ENCODE measurements at regions not wholly inside any gene's neighbourhood (a gene's known extent, or its start where the extent isn't known, plus 50 kb on each side); places are given as distances from the start of the nearest gene placed in this dataset.

DNA sequence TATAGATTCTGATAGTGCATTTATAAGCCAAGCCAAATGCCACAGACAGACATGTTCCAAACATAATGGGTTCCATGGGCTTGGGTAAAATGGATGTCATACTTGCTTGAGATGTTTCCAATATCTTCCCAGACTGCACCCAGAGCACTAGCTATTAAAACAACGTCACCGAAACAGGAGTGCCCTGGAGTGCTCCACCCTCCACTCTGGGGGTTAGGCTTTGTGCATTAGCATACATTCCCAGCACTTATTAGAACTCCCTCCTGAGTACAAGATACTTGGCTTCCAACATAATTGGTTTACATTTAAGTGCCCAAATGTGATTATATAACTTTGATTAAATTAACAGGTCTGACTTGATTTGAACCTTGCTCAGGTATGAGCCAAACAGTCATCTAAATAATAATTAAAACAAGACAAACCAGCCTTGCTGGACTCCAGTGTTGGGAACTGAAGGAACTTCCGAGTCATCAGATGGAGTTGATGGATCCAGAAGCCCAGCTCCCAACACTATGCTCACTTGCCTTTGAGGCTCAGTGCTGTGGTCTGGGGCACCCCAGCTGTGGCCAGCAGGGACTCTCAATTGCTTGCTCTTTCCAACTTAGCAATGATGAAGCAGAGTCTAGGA is 60.5 kb upstream of the LGALSL start:
- Histone ChIP-seq H3K27me3 (no peaks in the 10 kb centered on the region), H3K9me3 (peaks cover 0 to 4% of the 10 kb centered on the region in 2 donors), H3K27ac (no peak overlapping the region), H3K36me3 (peaks cover 0 to 5% (median 0%) of the 10 kb centered on the region in 4 donors), H3K4me3 (no peak overlapping the region), H3K4me1 (no peaks in the 10 kb centered on the region)
- in situ Hi-C loops (cut with MboI; ENCODE audit: low pct_ligation_motif_present in 1 of 4, low pct_unique_long_range_greater_than_20kb in 1 of 4, low sequenced_read_pairs in 3 of 4), result no loop called here
- TF ChIP-seq POLR2AphosphoS5 (IDR thresholded peaks at IDR 0.05) (no peak), POLR2A (IDR thresholded peaks at IDR 0.05) (no peak), EP300 (IDR thresholded peaks at IDR 0.05; ENCODE audit: low read depth) (no peak)
- TF ChIP-seq, protein P1, sequence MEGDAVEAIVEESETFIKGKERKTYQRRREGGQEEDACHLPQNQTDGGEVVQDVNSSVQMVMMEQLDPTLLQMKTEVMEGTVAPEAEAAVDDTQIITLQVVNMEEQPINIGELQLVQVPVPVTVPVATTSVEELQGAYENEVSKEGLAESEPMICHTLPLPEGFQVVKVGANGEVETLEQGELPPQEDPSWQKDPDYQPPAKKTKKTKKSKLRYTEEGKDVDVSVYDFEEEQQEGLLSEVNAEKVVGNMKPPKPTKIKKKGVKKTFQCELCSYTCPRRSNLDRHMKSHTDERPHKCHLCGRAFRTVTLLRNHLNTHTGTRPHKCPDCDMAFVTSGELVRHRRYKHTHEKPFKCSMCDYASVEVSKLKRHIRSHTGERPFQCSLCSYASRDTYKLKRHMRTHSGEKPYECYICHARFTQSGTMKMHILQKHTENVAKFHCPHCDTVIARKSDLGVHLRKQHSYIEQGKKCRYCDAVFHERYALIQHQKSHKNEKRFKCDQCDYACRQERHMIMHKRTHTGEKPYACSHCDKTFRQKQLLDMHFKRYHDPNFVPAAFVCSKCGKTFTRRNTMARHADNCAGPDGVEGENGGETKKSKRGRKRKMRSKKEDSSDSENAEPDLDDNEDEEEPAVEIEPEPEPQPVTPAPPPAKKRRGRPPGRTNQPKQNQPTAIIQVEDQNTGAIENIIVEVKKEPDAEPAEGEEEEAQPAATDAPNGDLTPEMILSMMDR (IDR thresholded peaks at IDR 0.05), result no peak
- intact Hi-C loops (cut with DNase I; ENCODE audit: low total_unique reads), result no loop called here
- no peak for DNase-seq
- 94% methylated on average over 2 to 3 of the region's 3 CpGs for WGBS, 2 donors (ENCODE audit: low coverage in 1 of 2)

DNA sequence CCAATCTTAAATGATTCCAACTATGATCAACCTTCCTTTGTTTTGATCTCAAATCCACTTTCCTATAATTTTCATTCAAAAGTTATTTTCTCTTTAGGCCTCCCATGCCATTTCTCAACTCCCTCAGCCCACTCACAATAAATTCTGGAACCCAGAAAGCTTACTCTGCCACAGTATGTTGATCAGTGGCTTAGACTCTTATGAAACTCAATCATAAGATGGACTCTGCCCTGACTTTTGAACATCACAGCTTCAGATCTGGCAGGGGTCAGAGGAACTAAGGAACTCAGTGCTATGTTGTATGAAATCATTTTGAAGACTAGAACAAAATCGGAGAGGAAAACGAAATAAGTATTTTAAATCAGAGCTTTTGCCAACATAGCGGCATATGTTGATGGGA is 59.8 kb upstream of the LGALSL start:
- peaks cover 0 to 4% of the 10 kb centered on the region in 2 donors for H3K9me3 ChIP-seq
- TF ChIP-seq, protein P1 (IDR thresholded peaks at IDR 0.05), result no peak
- TF ChIP-seq POLR2A (IDR thresholded peaks at IDR 0.05) (no peak), POLR2AphosphoS5 (IDR thresholded peaks at IDR 0.05) (no peak), EP300 (IDR thresholded peaks at IDR 0.05; ENCODE audit: low read depth) (no peak)
- no peaks in the 10 kb centered on the region for H3K27me3 ChIP-seq
- DNase-seq, result no peak
- in situ Hi-C loops (cut with MboI; ENCODE audit: low pct_ligation_motif_present in 1 of 4, low pct_unique_long_range_greater_than_20kb in 1 of 4, low sequenced_read_pairs in 3 of 4) (no loop called here), intact Hi-C loops (cut with DNase I; ENCODE audit: low total_unique reads) (no loop called here)
- H3K4me1 ChIP-seq, result no peaks in the 10 kb centered on the region
- H3K27ac ChIP-seq, result no peak overlapping the region
- 96% methylated on average over 3 of the region's 3 CpGs; no CpG with 5 or more reads in 1 of the 2 donors for WGBS, 2 donors (ENCODE audit: low coverage in 1 of 2)
- peaks cover 0 to 5% (median 0%) of the 10 kb centered on the region in 4 donors for H3K36me3 ChIP-seq
- no peak overlapping the region for H3K4me3 ChIP-seq

DNA sequence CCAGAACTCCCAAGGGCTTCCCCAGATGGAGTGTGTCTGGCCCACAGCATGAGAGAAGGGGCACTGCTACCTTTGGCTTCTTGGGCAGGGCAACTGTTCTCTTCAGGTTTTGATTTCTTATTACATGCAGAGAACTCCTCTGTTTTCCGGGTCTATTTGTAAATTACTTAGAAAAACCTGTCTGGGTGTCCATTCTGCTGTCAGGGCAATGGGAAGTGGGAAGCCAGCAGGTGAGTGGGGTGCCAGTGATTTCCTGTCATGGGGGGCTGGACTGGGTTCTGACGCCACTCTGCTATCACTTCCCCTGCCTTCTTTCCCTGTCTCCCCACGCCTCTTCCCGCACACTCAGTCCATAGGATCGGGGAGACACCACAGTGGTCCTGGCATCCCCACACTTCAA is 58.0 kb upstream of the LGALSL start:
- in situ Hi-C loops (cut with MboI; ENCODE audit: low pct_ligation_motif_present in 1 of 4, low pct_unique_long_range_greater_than_20kb in 1 of 4, low sequenced_read_pairs in 3 of 4), result no loop called here
- 83 to 90% methylated on average over 1 to 5 of the region's 5 CpGs for WGBS, 2 donors (ENCODE audit: low coverage in 1 of 2)

DNA sequence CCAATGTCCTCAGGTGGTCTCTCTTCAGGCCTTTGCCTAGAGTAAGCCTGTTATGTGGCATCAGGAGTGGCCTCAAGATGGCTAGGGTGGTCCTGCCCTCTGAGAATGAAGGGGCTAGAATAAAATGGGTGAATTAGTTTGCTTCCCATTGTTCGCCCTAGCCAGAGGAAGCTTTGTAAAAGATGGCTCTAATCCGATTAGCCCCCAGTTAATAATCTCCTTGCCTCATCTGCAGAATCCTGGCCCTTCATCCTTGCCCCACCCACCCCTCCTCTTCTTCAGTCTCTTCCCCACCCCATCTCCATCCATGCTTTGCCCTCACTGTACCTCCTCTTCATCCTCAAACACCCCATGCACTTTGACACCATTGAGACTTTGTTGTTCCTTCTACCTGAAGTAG is 57.4 kb upstream of the LGALSL start:
- TF ChIP-seq, protein P1 (IDR thresholded peaks at IDR 0.05), result no peak
- no peak for TF ChIP-seq POLR2A (IDR thresholded peaks at IDR 0.05)
- no peak for TF ChIP-seq EP300 (IDR thresholded peaks at IDR 0.05; ENCODE audit: low read depth)
- no peak for TF ChIP-seq POLR2AphosphoS5 (IDR thresholded peaks at IDR 0.05)

More for the DNA sequence above, 58.0 kb upstream of the LGALSL start:
- intact Hi-C loops (cut with DNase I; ENCODE audit: low total_unique reads), result no loop called here
- TF ChIP-seq, protein P1 (IDR thresholded peaks at IDR 0.05), result no peak
- Histone ChIP-seq H3K9me3 (no peaks in the 10 kb centered on the region), H3K27me3 (no peaks in the 10 kb centered on the region), H3K36me3 (no peaks in the 10 kb centered on the region), H3K27ac (no peak overlapping the region), H3K4me3 (no peak overlapping the region), H3K4me1 (peaks cover 0 to 8% (median 4%) of the 10 kb centered on the region in 4 donors)
- no peak for DNase-seq

More for the DNA sequence above, 57.4 kb upstream of the LGALSL start:
- in situ Hi-C loops (cut with MboI; ENCODE audit: low pct_ligation_motif_present in 1 of 4, low pct_unique_long_range_greater_than_20kb in 1 of 4, low sequenced_read_pairs in 3 of 4) (no loop called here), intact Hi-C loops (cut with DNase I; ENCODE audit: low total_unique reads) (no loop called here)
- no peak overlapping the region for H3K27ac ChIP-seq
- no peak overlapping the region for H3K4me3 ChIP-seq
- no peak for DNase-seq
- H3K36me3 ChIP-seq, result no peaks in the 10 kb centered on the region
- peaks cover 0 to 14% (median 10%) of the 10 kb centered on the region in 4 donors for H3K4me1 ChIP-seq
- H3K27me3 ChIP-seq, result no peaks in the 10 kb centered on the region
- H3K9me3 ChIP-seq, result no peaks in the 10 kb centered on the region
- WGBS, 2 donors (ENCODE audit: low coverage in 1 of 2), result 80 to 98% methylated on average over 1 to 2 of the region's 2 CpGs
